ENCODE measurements at regions not wholly inside any gene's neighbourhood (a gene's known extent, or its start where the extent isn't known, plus 50 kb on each side); places are given as distances from the start of the nearest gene placed in this dataset.
A peak's percentile ranks its signal among the peaks of the same experiment; 100 is the strongest.

- TF ChIP-seq YEATS2 (CRISPR knock-in tag; IDR thresholded peaks at IDR 0.05; ENCODE audit: borderline replicate concordance) (peak; percentile 65; the same call in 1 of the 2 replicates), BCL6 (CRISPR knock-in tag; IDR thresholded peaks at IDR 0.05) (peak; percentile 94), BATF2 (CRISPR knock-in tag; IDR thresholded peaks at IDR 0.05) (no peak), ZNF674 (CRISPR knock-in tag; IDR thresholded peaks at IDR 0.05; ENCODE audit: low read depth) (no peak), PRDM4 (CRISPR knock-in tag; IDR thresholded peaks at IDR 0.05; ENCODE audit: borderline replicate concordance) (no peak), AFF4 (CRISPR knock-in tag; IDR thresholded peaks at IDR 0.05) (no peak), ARNT (IDR thresholded peaks at IDR 0.05) (no peak), ZBTB8A (CRISPR knock-in tag; IDR thresholded peaks at IDR 0.05; ENCODE audit: borderline replicate concordance, low read depth) (no peak), TSC22D2 (CRISPR knock-in tag; IDR thresholded peaks at IDR 0.05; ENCODE audit: borderline replicate concordance) (no peak; the same call in 1 of the 2 replicates), ZNF136 (CRISPR knock-in tag; IDR thresholded peaks at IDR 0.05; ENCODE audit: low read depth) (peak; percentile 83; the same call in 1 of the 2 replicates), MXD1 (CRISPR knock-in tag; IDR thresholded peaks at IDR 0.05) (no peak; the same call in 1 of the 2 replicates), TRAFD1 (CRISPR knock-in tag; IDR thresholded peaks at IDR 0.05; ENCODE audit: borderline replicate concordance) (no peak; the same call in 1 of the 2 replicates), NR2C2 (CRISPR knock-in tag; IDR thresholded peaks at IDR 0.05; ENCODE audit: borderline replicate concordance) (peak; percentile 93), ZNF629 (CRISPR knock-in tag; conservative IDR thresholded peaks at IDR 0.05) (peak; percentile 72), ZNF124 (CRISPR knock-in tag; IDR thresholded peaks at IDR 0.05) (peak; percentile 94), YY1 (IDR thresholded peaks at IDR 0.05; ENCODE audit: insufficient read depth, insufficient replicate concordance, low read depth, low read length) (no peak), ZNF839 (CRISPR knock-in tag; IDR thresholded peaks at IDR 0.05; ENCODE audit: borderline replicate concordance) (no peak), ZNF432 (CRISPR knock-in tag; IDR thresholded peaks at IDR 0.05; ENCODE audit: borderline replicate concordance) (no peak), THYN1 (CRISPR knock-in tag; IDR thresholded peaks at IDR 0.05; ENCODE audit: borderline replicate concordance, low read depth) (no peak), RARA (CRISPR knock-in tag; IDR thresholded peaks at IDR 0.05) (peak; percentile 100)
Measured at GRCh38 chr6:167398214-167399050, 73.5 kb downstream of the TTLL2 start (continued).
